Sigmoid colon (tissue), 6 donors: ENCODE measurements at regions not wholly inside any gene's neighbourhood (a gene's known extent, or its start where the extent isn't known, plus 50 kb on each side); places are given as distances from the start of the nearest gene placed in this dataset.

Experiments
- DNase-seq: peaks from one replicate; pipeline ENCODE4 v3.0.0-alpha.2; 2019
- H3K27ac ChIP-seq, 4 donors: fragments of 200-600 bp; sonication (generic); one replicate each; pipeline ENCODE4 v1.5.1; 2016 to 2019; ENCODE audit warnings: mild to moderate bottlenecking in 1 of 4
- H3K27me3 ChIP-seq, 3 donors: fragments of 200-600 bp; sonication (generic); one replicate each; pipeline ENCODE4 v1.5.1; 2019; ENCODE audit warnings: mild to moderate bottlenecking in 1 of 3
- H3K36me3 ChIP-seq, 4 donors: fragments of 200-600 bp; sonication (generic); one replicate each; pipeline ENCODE4 v1.5.1; 2016 to 2019
- H3K4me1 ChIP-seq, 4 donors: fragments of 200-600 bp; sonication (generic); one replicate each; pipeline ENCODE4 v1.5.1; 2017 to 2019
- H3K4me3 ChIP-seq, 4 donors: fragments of 200-600 bp; sonication (generic); one replicate each; pipeline ENCODE4 v1.5.1; 2017 to 2019; ENCODE audit warnings: mild to moderate bottlenecking in 2 of 4, moderate library complexity in 1 of 4
- H3K9me3 ChIP-seq, 4 donors: fragments of 200-600 bp in 3 of 4; sonication (generic) in 3 of 4; one replicate each; pipeline versions ENCODE4 v1.5.1 to v1.6.1; 2013 to 2019
- EP300 ChIP-seq, 4 donors: sonication (generic); formaldehyde crosslinking; IDR thresholded peaks; one replicate each; pipeline ENCODE4 v1.6.1; 2017; ENCODE audit warnings: antibody characterized with exemption in 4 of 4
- POLR2A ChIP-seq, 2 donors: fragments of 450-650 bp; IDR thresholded peaks; one replicate each; pipeline ENCODE4 v1.6.1; 2016; ENCODE audit warnings: antibody characterized with exemption in 2 of 2, mild to moderate bottlenecking in 2 of 2, moderate library complexity in 2 of 2
- POLR2AphosphoS5 ChIP-seq, 4 donors: sonication (generic); formaldehyde crosslinking; IDR thresholded peaks; one replicate each; pipeline ENCODE4 v1.6.1; 2017; ENCODE audit warnings: antibody characterized with exemption in 4 of 4
- WGBS, 2 donors: extraction: QIAGEN DNeasy Blood & Tissue Kit; methylation state at CpG; one replicate each; pipeline ENCODE4 v1.1.7; 2013; 5-methylcytosine and 5-hydroxymethylcytosine counted together
- intact Hi-C: fragments of 100-400 bp; cut with DNase I; formaldehyde crosslinking; loops from one replicate; pipeline ENCODE4 v1.15.1; 2023
- TF ChIP-seq, protein P1 (sequence below), 4 experiments: fragments of 450-650 bp in 3 of 4; fragments of 200-600 bp in 1 of 4; IDR thresholded peaks; one replicate each; pipeline ENCODE4 v1.5.1; 2016 to 2019; ENCODE audit warnings: antibody characterized with exemption in 4 of 4, mild to moderate bottlenecking in 3 of 4, moderate library complexity in 2 of 4
- donor health status: healthy with polysubstance abuse.
- donor health status: healthy.

DNA sequence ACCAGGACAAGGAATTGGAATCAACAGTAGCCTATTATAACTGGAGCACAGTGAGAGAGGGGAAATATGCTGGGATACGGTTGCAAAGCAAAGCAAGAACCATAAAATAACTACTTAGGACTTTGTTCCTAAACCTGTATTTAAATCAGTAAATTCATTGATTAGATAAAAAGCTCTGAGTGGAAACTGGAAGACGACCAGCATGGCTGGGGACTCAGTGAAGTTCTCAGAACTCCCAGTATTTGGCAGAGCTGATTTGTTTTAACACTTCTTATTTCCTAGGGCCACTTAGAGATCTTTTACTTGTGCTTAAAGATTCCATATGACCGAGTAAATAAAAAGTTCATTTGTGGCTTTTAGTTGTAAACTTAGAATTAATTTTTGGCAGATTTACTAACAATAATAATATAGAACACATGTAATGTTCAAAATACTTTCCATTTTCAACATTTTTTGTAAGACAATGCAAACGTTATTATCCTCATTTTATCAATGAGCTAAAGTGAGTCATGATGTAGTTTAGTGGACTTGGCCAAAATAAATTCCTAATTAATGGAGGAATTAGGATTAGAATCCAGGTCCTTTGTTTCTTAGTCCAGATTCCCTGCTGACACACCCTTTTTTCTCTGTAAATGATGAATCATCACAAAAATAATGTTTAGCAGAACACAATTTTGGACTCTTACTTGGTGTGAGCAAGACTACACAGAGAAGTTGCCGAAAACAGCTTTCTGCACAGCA lies 392.9 kb downstream of the GJA1 start:
- TF ChIP-seq POLR2AphosphoS5 (IDR thresholded peaks at IDR 0.05) (no peak), POLR2A (IDR thresholded peaks at IDR 0.05) (no peak)
- WGBS, 2 donors = 50 to 69% methylated on average over 5 of the region's 5 CpGs
- Histone ChIP-seq H3K36me3 (no peaks in the 10 kb centered on the region), H3K27ac (no peak overlapping the region), H3K27me3 (no peaks in the 10 kb centered on the region), H3K9me3 (no peaks in the 10 kb centered on the region), H3K4me1 (peaks cover 0 to 4% (median 0%) of the 10 kb centered on the region in 4 donors), H3K4me3 (no peak overlapping the region)
- intact Hi-C loops = no loop called here
- no peak for DNase-seq

DNA sequence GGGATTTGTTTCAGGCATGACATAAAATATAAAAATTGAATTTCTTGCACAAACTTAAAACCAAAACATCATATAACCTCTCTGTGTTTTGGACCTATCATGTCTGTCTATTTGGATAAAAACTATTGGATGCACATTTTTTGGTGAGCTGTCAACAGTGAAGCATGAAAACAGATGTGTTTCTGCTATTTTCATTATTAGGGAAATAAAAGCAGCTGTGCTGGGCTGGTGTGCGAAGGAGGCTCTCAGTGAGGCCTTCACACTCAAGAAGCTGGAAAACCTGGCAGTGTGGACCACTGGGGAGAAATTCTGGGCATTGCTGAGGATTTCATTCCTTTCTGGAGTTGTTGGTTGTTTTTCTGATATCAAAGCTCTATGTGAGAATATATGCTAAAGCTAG lies 395.3 kb downstream of the GJA1 start:
- no peak overlapping the region for H3K4me3 ChIP-seq
- no peak for DNase-seq
- H3K27ac ChIP-seq = no peak overlapping the region
- no peaks in the 10 kb centered on the region for H3K36me3 ChIP-seq
- no peaks in the 10 kb centered on the region for H3K9me3 ChIP-seq
- intact Hi-C loops = no loop called here
- peaks cover 0 to 4% (median 0%) of the 10 kb centered on the region in 4 donors for H3K4me1 ChIP-seq
- WGBS, 2 donors = 75 to 77% methylated on average over 1 of the region's 1 CpG
- no peaks in the 10 kb centered on the region for H3K27me3 ChIP-seq
- TF ChIP-seq POLR2AphosphoS5 (IDR thresholded peaks at IDR 0.05) = no peak
- TF ChIP-seq, protein P1, sequence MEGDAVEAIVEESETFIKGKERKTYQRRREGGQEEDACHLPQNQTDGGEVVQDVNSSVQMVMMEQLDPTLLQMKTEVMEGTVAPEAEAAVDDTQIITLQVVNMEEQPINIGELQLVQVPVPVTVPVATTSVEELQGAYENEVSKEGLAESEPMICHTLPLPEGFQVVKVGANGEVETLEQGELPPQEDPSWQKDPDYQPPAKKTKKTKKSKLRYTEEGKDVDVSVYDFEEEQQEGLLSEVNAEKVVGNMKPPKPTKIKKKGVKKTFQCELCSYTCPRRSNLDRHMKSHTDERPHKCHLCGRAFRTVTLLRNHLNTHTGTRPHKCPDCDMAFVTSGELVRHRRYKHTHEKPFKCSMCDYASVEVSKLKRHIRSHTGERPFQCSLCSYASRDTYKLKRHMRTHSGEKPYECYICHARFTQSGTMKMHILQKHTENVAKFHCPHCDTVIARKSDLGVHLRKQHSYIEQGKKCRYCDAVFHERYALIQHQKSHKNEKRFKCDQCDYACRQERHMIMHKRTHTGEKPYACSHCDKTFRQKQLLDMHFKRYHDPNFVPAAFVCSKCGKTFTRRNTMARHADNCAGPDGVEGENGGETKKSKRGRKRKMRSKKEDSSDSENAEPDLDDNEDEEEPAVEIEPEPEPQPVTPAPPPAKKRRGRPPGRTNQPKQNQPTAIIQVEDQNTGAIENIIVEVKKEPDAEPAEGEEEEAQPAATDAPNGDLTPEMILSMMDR (IDR thresholded peaks at IDR 0.05) = no peak
- no peak for TF ChIP-seq EP300 (IDR thresholded peaks at IDR 0.05)
- TF ChIP-seq POLR2A (IDR thresholded peaks at IDR 0.05) = no peak

DNA sequence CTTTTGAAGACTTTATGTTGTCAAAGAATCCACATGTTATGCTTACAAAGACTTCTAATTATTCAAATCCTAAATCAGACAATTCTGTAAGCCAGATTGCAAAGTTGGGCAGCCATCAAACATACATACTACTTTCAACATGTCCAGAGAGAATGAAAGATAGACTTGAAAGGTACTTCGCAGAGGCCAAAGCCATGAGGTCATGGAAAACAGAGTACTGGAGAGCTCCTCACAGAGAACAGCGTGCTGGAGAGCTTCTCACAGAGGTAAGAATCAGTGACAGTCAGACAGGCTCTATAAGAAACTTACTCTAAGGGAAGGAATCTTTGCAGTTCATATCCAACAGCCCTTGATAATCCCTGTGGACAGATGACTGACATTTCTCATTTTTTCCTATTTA lies 400.2 kb downstream of the GJA1 start:
- no peaks in the 10 kb centered on the region for H3K27me3 ChIP-seq
- TF ChIP-seq POLR2A (IDR thresholded peaks at IDR 0.05) (no peak), EP300 (IDR thresholded peaks at IDR 0.05) (no peak), POLR2AphosphoS5 (IDR thresholded peaks at IDR 0.05) (no peak)
- TF ChIP-seq, protein P1 (IDR thresholded peaks at IDR 0.05) = no peak
- peaks cover 0 to 4% (median 0%) of the 10 kb centered on the region in 4 donors for H3K4me1 ChIP-seq
- no peak overlapping the region for H3K4me3 ChIP-seq
- no peak overlapping the region for H3K27ac ChIP-seq
- H3K36me3 ChIP-seq = no peaks in the 10 kb centered on the region
- intact Hi-C loops = no loop called here
- WGBS, 2 donors = 76 to 92% methylated on average over 2 of the region's 2 CpGs
- DNase-seq = no peak
- H3K9me3 ChIP-seq = no peaks in the 10 kb centered on the region

DNA sequence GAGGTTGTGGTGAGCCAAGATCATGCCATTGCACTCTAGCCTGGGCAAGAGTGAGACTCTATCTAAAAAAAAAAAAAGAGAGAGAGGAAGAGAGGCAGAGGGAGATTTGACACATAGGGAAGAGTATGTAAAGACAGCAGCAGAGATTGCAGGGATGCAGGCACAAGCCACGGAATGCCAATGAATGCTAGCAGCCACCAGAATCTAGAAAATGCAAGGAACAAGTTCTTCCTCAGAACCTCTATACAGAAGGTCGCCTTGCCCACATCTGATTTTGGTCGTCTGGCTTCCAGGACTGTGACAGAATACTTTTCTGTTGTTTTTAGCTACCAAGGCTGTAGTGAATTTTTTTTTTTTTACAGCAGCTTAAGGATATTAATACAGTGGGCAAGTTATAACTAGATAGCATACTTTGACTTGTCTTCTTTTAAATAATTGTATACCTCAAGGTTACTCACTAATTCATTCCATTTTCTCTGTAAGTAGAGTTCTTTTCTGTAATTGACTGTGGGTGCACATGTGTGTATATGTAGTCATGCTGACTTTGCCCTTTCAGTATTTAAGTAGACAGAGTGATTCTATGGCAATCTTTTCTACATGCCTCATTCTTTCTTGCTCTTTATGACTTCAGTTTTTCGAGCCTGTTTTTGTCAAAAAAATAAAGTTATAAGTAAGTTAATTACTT lies 402.2 kb downstream of the GJA1 start:
- no peak for DNase-seq
- no peaks in the 10 kb centered on the region for H3K27me3 ChIP-seq
- H3K4me3 ChIP-seq = no peak overlapping the region
- H3K27ac ChIP-seq = no peak overlapping the region
- TF ChIP-seq POLR2A (IDR thresholded peaks at IDR 0.05) (no peak), EP300 (IDR thresholded peaks at IDR 0.05) (no peak), POLR2AphosphoS5 (IDR thresholded peaks at IDR 0.05) (no peak)
- TF ChIP-seq, protein P1 (IDR thresholded peaks at IDR 0.05) = no peak
- no peaks in the 10 kb centered on the region for H3K4me1 ChIP-seq
- no peaks in the 10 kb centered on the region for H3K9me3 ChIP-seq
- H3K36me3 ChIP-seq = no peaks in the 10 kb centered on the region
- 76 to 87% methylated on average over 4 of the region's 4 CpGs for whole genome bisulfite sequencing, 2 donors
- intact Hi-C loops = no loop called here

DNA sequence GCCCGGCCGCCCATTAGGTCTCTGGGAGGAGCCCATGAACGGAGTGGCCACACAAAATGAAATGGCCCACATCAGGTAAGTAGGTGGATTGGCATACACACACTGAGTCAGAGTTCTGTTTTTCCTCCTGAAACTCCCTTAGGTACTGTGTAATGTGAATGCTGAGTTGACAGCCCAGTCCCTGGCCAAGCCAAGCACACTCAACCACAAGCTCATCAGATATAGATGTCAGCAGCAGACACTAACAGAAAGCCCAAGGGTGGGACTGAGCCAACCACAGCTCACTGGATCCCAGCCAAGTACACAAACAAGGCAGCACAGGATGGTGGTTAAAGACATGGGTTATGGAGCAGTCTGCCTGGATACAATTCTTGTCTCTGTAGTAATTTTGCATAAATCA lies 403.4 kb downstream of the GJA1 start:
- no peak overlapping the region for H3K27ac ChIP-seq
- H3K9me3 ChIP-seq = no peaks in the 10 kb centered on the region
- H3K27me3 ChIP-seq = no peaks in the 10 kb centered on the region
- DNase-seq = no peak
- TF ChIP-seq, protein P1 (IDR thresholded peaks at IDR 0.05) = no peak
- TF ChIP-seq POLR2A (IDR thresholded peaks at IDR 0.05) = no peak
- TF ChIP-seq EP300 (IDR thresholded peaks at IDR 0.05) = no peak
- no peak for TF ChIP-seq POLR2AphosphoS5 (IDR thresholded peaks at IDR 0.05)
- H3K4me3 ChIP-seq = no peak overlapping the region
- no peaks in the 10 kb centered on the region for H3K4me1 ChIP-seq
- intact Hi-C loops = no loop called here
- 89 to 96% methylated on average over 3 of the region's 3 CpGs for WGBS, 2 donors
- H3K36me3 ChIP-seq = no peaks in the 10 kb centered on the region
